ENCODE measurements at regions not wholly inside any gene's neighbourhood (a gene's known extent, or its start where the extent isn't known, plus 50 kb on each side); places are given as distances from the start of the nearest gene placed in this dataset.
A peak's percentile ranks its signal among the peaks of the same experiment; 100 is the strongest.

DNA sequence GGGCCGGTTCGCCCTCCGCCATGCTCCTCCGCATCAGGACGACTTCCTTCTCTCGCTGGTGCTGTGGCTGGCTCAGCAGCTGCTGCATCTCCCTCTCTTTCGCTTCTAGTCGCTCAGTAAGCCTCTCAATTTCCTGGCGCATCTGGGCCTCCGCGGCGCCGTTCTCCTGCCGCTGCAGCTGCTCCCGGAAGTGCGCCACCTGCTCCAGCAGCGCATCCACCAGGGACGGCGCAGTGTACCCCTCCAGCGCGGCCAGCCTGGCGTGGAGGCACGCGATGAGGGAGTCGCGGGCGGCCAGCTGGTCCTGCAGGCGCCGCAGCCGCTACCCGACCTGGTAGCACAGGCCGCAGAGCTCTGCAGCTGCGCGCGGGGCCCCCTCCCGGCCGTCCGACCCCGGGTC is 97.4 kb upstream of the MED14 start:
- Histone ChIP-seq H3K79me2 (ENCODE audit: control insufficient read depth in 1 of 2, insufficient read depth in 2 of 2, low read length in 2 of 2) (no peaks in the 10 kb centered on the region), H3K4ac (replicated peaks; ENCODE audit: insufficient read length, low read depth, low read length) (no peak overlapping the region), H2BK12ac (ENCODE audit: low read depth, low read length) (peak overlapping the region; percentile 39; the same call in 1 of the 2 replicates), H4K91ac (replicated peaks; ENCODE audit: insufficient read length, low read length) (no peak overlapping the region), H2BK5ac (ENCODE audit: low read depth, low read length) (no peak overlapping the region), H2BK15ac (ENCODE audit: low read length) (no peak overlapping the region), H4K8ac (ENCODE audit: extremely low read depth, insufficient read depth, low read length) (no peak overlapping the region), H3K9me3 (ENCODE audit: insufficient read depth in 2 of 2, low read depth in 1 of 2, low read length in 1 of 2) (peaks cover 0 to 3% of the 10 kb centered on the region in 2 experiments; a peak in 1 of 4 replicates), H3K18ac (ENCODE audit: extremely low read depth, low read length) (no peak overlapping the region), H2BK120ac (replicated peaks; ENCODE audit: low read depth, low read length) (no peak overlapping the region), H3K36me3 (ENCODE audit: control insufficient read depth in 2 of 4, insufficient read depth in 4 of 4, low read length in 3 of 4) (no peaks in the 10 kb centered on the region), H3K4me1 (replicated peaks in 1 of 4; ENCODE audit: control insufficient read depth in 3 of 4, insufficient read depth in 4 of 4, low read length in 3 of 4) (no peaks in the 10 kb centered on the region), H3K79me1 (ENCODE audit: low read depth, low read length) (no peaks in the 10 kb centered on the region), H3K23ac (ENCODE audit: insufficient read length) (no peak overlapping the region), H3K9ac (replicated peaks in 1 of 4; ENCODE audit: extremely low read depth in 1 of 4, low read depth in 3 of 4, low read length in 3 of 4) (no peak overlapping the region), H3K27ac (ENCODE audit: low read depth, low read length) (no peak overlapping the region), H2BK20ac (ENCODE audit: low read length) (no peak overlapping the region), H3K23me2 (ENCODE audit: low read depth, low read length) (no peaks in the 10 kb centered on the region), H3K56ac (replicated peaks; ENCODE audit: insufficient read length, low read depth, low read length) (no peak overlapping the region), H3K14ac (ENCODE audit: insufficient read length) (no peak overlapping the region), H3K4me3 (ENCODE audit: extremely low read depth in 1 of 4, insufficient read depth in 2 of 4, low read depth in 3 of 4, low read length in 4 of 4) (no peak overlapping the region), H2AFZ (ENCODE audit: low read length) (no peak overlapping the region), H4K5ac (ENCODE audit: insufficient read length, low read depth, low read length) (no peak overlapping the region), H2AK5ac (ENCODE audit: low read depth, low read length) (no peak overlapping the region), H4K20me1 (replicated peaks in 1 of 2; ENCODE audit: control insufficient read depth in 1 of 2, insufficient read depth in 2 of 2, low read length in 2 of 2) (no peaks in the 10 kb centered on the region), H3K4me2 (ENCODE audit: insufficient read depth in 1 of 2, low read depth in 2 of 2, low read length in 2 of 2) (no peak overlapping the region), H3K27me3 (replicated peaks in 1 of 4; ENCODE audit: control insufficient read depth in 3 of 4, extremely low read depth in 1 of 4, insufficient read depth in 3 of 4, low read length in 3 of 4) (no peaks in the 10 kb centered on the region)
- CTCF ChIA-PET (ENCODE audit: partially characterized antibody), result no interaction called here
- WGBS, 2 experiments (ENCODE audit: extremely low coverage in 1 of 2, insufficient coverage in 1 of 2, insufficient read length in 1 of 2, insufficient replicate concordance in 2 of 2, low coverage in 1 of 2, low lambda C conversion rate in 2 of 2, missing lambda C conversion rate in 1 of 2), result 94% methylated on average over 14 of the region's 39 CpGs; no CpG with 5 or more reads in 1 of the 2 experiments
- FAIRE-seq (no peak), DNase-seq (ENCODE audit: low read depth in 1 of 2, low spot score in 2 of 2) (no peak)
- POLR2A ChIA-PET (ENCODE audit: partially characterized antibody), result no interaction called here
- TF ChIP-seq SIX5 (IDR thresholded peaks at IDR 0.05; ENCODE audit: low read depth, low read length) (no peak), EZH2 (IDR thresholded peaks at IDR 0.05; ENCODE audit: low read depth, low read length, severe bottlenecking) (no peak), SIRT6 (IDR thresholded peaks at IDR 0.05; ENCODE audit: low read length) (no peak), RAD21 (IDR thresholded peaks at IDR 0.05 in 1 of 2, conservative IDR thresholded peaks at IDR 0.05 in 1 of 2; ENCODE audit: low read depth in 2 of 2, low read length in 2 of 2) (no peak)

All from H1 (cell line).